ENCODE measurements at regions not wholly inside any gene's neighbourhood (a gene's known extent, or its start where the extent isn't known, plus 50 kb on each side); places are given as distances from the start of the nearest gene placed in this dataset.

GRCh38 chr12:114770323-114770722 is 86.3 kb upstream of the TBX3 start:
- Histone ChIP-seq H3K27ac (no peak overlapping the region), H3K4me3 (no peak overlapping the region)
- DNase-seq (ENCODE audit: low spot score), result no peak
- no peak for TF ChIP-seq CTCF (IDR thresholded peaks at IDR 0.05)

- DNase-seq (ENCODE audit: low spot score), result no peak
- TF ChIP-seq CTCF (IDR thresholded peaks at IDR 0.05), result no peak
- Histone ChIP-seq H3K4me3 (no peak overlapping the region), H3K27ac (no peak overlapping the region)
Observed at GRCh38 chr12:114769634-114770033, 85.7 kb upstream of the TBX3 start.

- no peak for TF ChIP-seq CTCF (IDR thresholded peaks at IDR 0.05)
- Histone ChIP-seq H3K4me3 (no peak overlapping the region), H3K27ac (no peak overlapping the region)
- DNase-seq (ENCODE audit: low spot score), result no peak
Observed at GRCh38 chr12:114767906-114768722, 84.1 kb upstream of the TBX3 start.

- Histone ChIP-seq H3K27ac (no peak overlapping the region), H3K4me3 (no peak overlapping the region)
- no peak for TF ChIP-seq CTCF (IDR thresholded peaks at IDR 0.05)
- DNase-seq (ENCODE audit: low spot score), result no peak
Observed at GRCh38 chr12:114767084-114767760, 83.2 kb upstream of the TBX3 start.

GRCh38 chr12:114765960-114766691 is 82.2 kb upstream of the TBX3 start:
- DNase-seq (ENCODE audit: low spot score), result no peak

GRCh38 chr12:114764510-114764909 is 80.5 kb upstream of the TBX3 start:
- Histone ChIP-seq H3K4me3 (no peak overlapping the region), H3K27ac (no peak overlapping the region)
- no peak for TF ChIP-seq CTCF (IDR thresholded peaks at IDR 0.05)
- no peak for DNase-seq (ENCODE audit: low spot score)

More at GRCh38 chr12:114765960-114766691, 82.2 kb upstream of the TBX3 start:
- no peak overlapping the region for H3K4me3 ChIP-seq
- no peak for TF ChIP-seq CTCF (IDR thresholded peaks at IDR 0.05)
- H3K27ac ChIP-seq, result no peak overlapping the region

Data from coronary artery (tissue), 2 donors.